22Rv1 (cell line): ENCODE measurements at regions not wholly inside any gene's neighbourhood (a gene's known extent, or its start where the extent isn't known, plus 50 kb on each side); places are given as distances from the start of the nearest gene placed in this dataset.

Experiments used
- H3K27ac ChIP-seq: fragments of 450-650 bp; 2 replicates; pipeline ENCODE4 v1.5.1; 2017
- ZFX ChIP-seq: fragments of 450-650 bp; IDR thresholded peaks from 2 replicates; pipeline ENCODE4 v1.6.1; 2017; ENCODE audit warnings: antibody characterized with exemption, borderline replicate concordance
- TF ChIP-seq, protein P1 (sequence below): fragments of 450-650 bp; IDR thresholded peaks from 2 replicates; pipeline ENCODE4 v1.5.1; 2017; ENCODE audit warnings: mild to moderate bottlenecking

- no peak for TF ChIP-seq ZFX
- TF ChIP-seq, protein P1, sequence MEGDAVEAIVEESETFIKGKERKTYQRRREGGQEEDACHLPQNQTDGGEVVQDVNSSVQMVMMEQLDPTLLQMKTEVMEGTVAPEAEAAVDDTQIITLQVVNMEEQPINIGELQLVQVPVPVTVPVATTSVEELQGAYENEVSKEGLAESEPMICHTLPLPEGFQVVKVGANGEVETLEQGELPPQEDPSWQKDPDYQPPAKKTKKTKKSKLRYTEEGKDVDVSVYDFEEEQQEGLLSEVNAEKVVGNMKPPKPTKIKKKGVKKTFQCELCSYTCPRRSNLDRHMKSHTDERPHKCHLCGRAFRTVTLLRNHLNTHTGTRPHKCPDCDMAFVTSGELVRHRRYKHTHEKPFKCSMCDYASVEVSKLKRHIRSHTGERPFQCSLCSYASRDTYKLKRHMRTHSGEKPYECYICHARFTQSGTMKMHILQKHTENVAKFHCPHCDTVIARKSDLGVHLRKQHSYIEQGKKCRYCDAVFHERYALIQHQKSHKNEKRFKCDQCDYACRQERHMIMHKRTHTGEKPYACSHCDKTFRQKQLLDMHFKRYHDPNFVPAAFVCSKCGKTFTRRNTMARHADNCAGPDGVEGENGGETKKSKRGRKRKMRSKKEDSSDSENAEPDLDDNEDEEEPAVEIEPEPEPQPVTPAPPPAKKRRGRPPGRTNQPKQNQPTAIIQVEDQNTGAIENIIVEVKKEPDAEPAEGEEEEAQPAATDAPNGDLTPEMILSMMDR: no peak
- no peak overlapping the region for H3K27ac ChIP-seq
Measured at GRCh38 chr2:181224866-181225265, 232.3 kb upstream of the ITGA4 start.

DNA sequence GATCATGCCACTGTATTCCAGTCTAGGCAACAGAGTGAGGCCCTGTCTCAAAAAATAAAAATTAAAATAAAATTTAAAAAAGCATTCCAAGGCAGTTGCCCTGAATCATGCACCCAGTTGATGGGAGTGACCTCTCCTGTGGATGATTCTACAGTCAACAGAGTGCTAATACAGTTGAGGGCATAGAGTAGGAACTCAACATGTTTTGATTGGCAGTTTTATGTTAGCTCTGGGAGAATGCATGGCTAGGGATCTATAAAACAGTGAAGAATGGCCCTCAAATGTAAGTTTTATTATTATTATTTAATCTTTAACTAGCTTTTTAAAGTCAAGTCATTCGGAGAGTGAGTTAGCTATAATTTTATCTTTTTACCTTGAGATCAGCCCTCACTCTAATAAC lies 228.5 kb upstream of the ITGA4 start:
- no peak for TF ChIP-seq ZFX
- TF ChIP-seq, protein P1: no peak
- no peak overlapping the region for H3K27ac ChIP-seq

- TF ChIP-seq, protein P1: no peak
- no peak for TF ChIP-seq ZFX
Measured at GRCh38 chr2:181231151-181231550, 226.0 kb upstream of the ITGA4 start.

DNA sequence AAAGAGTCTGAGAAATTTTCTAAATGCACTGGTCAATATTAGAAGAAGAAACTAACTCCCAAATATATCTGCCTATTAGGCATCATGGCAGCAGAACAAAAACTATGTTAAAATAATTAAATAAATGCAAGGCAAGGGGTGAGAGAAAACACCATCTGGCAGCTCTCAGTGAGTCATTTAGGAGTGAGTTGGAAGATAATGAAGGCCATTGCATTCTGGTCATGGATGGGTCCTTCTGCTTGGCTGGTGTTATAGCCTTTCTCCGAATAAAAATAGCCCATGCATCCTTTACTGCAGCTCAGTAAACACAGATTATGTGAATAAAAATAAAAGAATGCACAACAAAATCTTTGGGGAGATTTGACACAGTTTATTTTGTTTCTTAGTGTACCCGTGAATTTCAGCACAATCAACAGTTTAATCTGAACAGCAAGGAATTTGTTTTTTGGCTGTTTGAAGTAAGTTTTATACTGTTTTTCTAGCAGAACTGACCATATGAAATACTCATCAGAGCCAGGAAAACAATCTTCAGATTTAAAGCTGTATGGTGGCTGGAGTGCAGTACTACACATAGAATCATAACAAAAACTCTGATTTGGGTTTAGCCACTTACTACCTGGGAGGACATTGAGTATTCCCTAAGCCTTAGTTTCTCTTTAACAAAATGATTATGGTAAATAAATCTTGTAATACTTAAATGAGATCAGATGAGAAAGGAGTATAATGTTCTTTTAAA lies 225.1 kb upstream of the ITGA4 start:
- H3K27ac ChIP-seq: no peak overlapping the region

More at GRCh38 chr2:181231151-181231550, 226.0 kb upstream of the ITGA4 start:
- H3K27ac ChIP-seq: no peak overlapping the region

DNA sequence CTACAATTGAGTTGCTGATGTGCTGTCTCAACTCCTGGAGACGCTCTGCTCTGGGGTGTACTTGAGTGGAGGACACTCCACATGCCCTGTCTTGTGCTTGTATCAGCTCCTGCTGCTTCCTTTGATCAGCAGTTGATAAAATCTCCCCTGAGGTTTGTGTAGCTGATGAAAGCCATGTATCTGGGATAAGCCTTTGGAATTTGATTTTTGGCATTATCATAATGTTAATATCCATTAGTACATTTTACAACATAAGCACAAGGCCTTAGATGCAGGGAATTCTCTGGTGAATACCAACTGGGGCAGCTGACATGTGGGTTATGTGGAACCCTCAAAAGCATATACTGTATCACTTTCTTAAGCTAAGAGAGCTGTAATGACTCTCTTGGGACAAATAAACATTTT lies 222.7 kb upstream of the ITGA4 start:
- H3K27ac ChIP-seq: no peak overlapping the region

More for the DNA sequence above, 225.1 kb upstream of the ITGA4 start:
- no peak for TF ChIP-seq ZFX
- TF ChIP-seq, protein P1: no peak

GRCh38 chr2:181235011-181235410 lies 222.2 kb upstream of the ITGA4 start:
- no peak overlapping the region for H3K27ac ChIP-seq
- TF ChIP-seq, protein P1: no peak
- no peak for TF ChIP-seq ZFX

More for the DNA sequence above, 222.7 kb upstream of the ITGA4 start:
- no peak for TF ChIP-seq ZFX
- TF ChIP-seq, protein P1: no peak

DNA sequence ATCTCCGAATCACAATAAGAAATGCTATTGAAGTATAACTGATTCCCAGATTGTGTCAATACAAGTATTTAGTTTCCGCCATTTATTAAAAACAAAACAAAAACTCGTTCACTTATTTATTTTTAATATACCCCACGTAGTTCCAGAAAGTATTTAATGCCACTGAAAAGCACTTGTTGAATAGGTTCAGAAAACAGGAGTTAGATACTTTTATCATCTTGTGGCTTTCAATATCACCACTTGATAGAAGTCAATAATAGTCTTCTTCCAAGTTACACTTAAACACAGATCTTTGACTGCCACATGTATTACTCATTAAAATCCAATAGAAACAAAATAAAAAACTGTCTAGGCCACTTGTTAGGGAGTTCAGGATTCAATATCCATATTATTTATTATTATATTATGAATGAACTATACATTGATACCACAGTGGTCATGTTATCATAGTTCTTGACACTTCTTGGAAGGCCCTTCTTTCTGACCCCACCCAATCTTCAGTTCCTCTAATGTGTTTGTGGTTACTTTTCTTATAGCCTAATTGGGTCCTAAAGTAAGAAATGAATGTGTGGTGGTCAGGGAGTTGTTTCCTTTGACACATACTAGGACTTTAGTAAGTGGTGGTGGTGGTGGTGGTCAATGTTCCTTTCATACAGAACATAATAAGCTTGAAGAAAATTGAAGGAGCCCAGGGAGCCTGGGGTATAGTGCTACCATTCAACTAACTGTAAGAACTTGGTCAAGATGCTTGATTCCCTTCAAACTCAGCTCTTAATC lies 221.3 kb upstream of the ITGA4 start:
- TF ChIP-seq, protein P1: no peak
- TF ChIP-seq ZFX: no peak
- H3K27ac ChIP-seq: no peak overlapping the region
